Panc1 (cell line): ENCODE measurements at regions not wholly inside any gene's neighbourhood (a gene's known extent, or its start where the extent isn't known, plus 50 kb on each side); places are given as distances from the start of the nearest gene placed in this dataset.

Experiments used
- ATAC-seq: fragments of 200-7000 bp; cut with Tn5 transposase; 2 replicates; pipeline ENCODE4 v1.9.1; 2020; ENCODE audit warnings: mild to moderate bottlenecking, moderate library complexity
- BruUV-seq: library from RNA; stranded (reverse); fragments of 400-500 nt; replicated peaks from 2 replicates; lab custom pipeline; 2021; lab: Mats Ljungman, UMichigan
- CTCF ChIA-PET: fragments of 300-600 bp; sonication (Branson Sonifier 250); formaldehyde crosslinking; loops from one replicate; lab custom pipeline; 2022; ENCODE audit warnings: antibody characterized with exemption; lab: Charles Lee
- POLR2A ChIA-PET: fragments of 300-600 bp; sonication (Branson Sonifier 250); formaldehyde crosslinking; loops from one replicate; lab custom pipeline; 2022; ENCODE audit warnings: antibody characterized with exemption; lab: Charles Lee
- DNase-seq: peaks from one replicate; pipeline ENCODE4 v3.0.0-alpha.2; 2010; ENCODE audit warnings: low read depth, low spot score
- H3K27ac ChIP-seq: 2 replicates; pipeline ENCODE4 v1.5.1; 2011; ENCODE audit warnings: mild to moderate bottlenecking, low read length, inconsistent platforms
- H3K27me3 ChIP-seq: fragments of 200-500 bp; sonication (Bioruptor generic); 2 replicates; pipeline ENCODE4 v1.6.0; 2014; ENCODE audit warnings: low read length, inconsistent platforms; ENCODE audit not compliant: control insufficient read depth, insufficient read depth
- H3K36me3 ChIP-seq: fragments of 200-500 bp; sonication (Bioruptor generic); 2 replicates; pipeline ENCODE4 v1.5.1; 2014; ENCODE audit warnings: inconsistent platforms, mild to moderate bottlenecking, low read length, moderate library complexity; ENCODE audit not compliant: control insufficient read depth, insufficient read depth
- H3K4me1 ChIP-seq: 2 replicates; pipeline ENCODE4 v1.5.1; 2011; ENCODE audit warnings: inconsistent platforms, mild to moderate bottlenecking, low read length, moderate library complexity; ENCODE audit not compliant: control insufficient read depth, insufficient read depth
- H3K4me3 ChIP-seq, 2 experiments: 2 replicates each; pipeline ENCODE4 v1.5.1; 2011 to 2012; ENCODE audit warnings: low read depth in 2 of 2, low read length in 2 of 2, mild to moderate bottlenecking in 2 of 2, inconsistent platforms in 1 of 2, moderate library complexity in 1 of 2
- H3K9me3 ChIP-seq: fragments of 200-500 bp; sonication (Bioruptor generic); 2 replicates; pipeline ENCODE4 v1.5.1; 2014; ENCODE audit warnings: low read depth, mild to moderate bottlenecking, inconsistent platforms, low read length, moderate library complexity; ENCODE audit not compliant: control insufficient read depth, insufficient read depth
- POLR2AphosphoS5 ChIP-seq: IDR thresholded peaks from 2 replicates; pipeline ENCODE4 v1.6.1; 2012; ENCODE audit warnings: mild to moderate bottlenecking, low read depth, low read length, moderate library complexity
- SIN3A ChIP-seq: IDR thresholded peaks from 2 replicates; pipeline ENCODE4 v1.6.1; 2012; ENCODE audit warnings: low read depth, mild to moderate bottlenecking, low read length, moderate library complexity, borderline replicate concordance; ENCODE audit not compliant: insufficient read depth
- TCF7L2 ChIP-seq: IDR thresholded peaks from 2 replicates; pipeline ENCODE4 v1.6.1; 2011; ENCODE audit warnings: mild to moderate bottlenecking, low read depth, low read length, inconsistent platforms
- in situ Hi-C: cut with HindIII; loops from 2 replicates; pipeline ENCODE4 v1.10.0; 2016; ENCODE audit warnings: low sequenced_read_pairs, low pct_unique_long_range_greater_than_20kb
- intact Hi-C: fragments of 100-400 bp; cut with micrococcal nuclease; formaldehyde crosslinking; loops from one replicate; pipeline ENCODE4 v1.10.0; 2022; ENCODE audit not compliant: unreplicated experiment
- TF ChIP-seq, protein P1 (sequence below), 2 experiments: IDR thresholded peaks; 2 replicates each; pipeline ENCODE4 v1.6.1; 2011 to 2012; ENCODE audit warnings: low read depth in 2 of 2, control low read depth in 1 of 2, low read length in 1 of 2, mild to moderate bottlenecking in 1 of 2, moderate library complexity in 1 of 2; ENCODE audit not compliant: insufficient read depth in 1 of 2
- TF ChIP-seq, protein P2 (sequence below): fragments of 450-650 bp; IDR thresholded peaks from 2 replicates; pipeline ENCODE4 v1.5.1; 2017; ENCODE audit warnings: mild to moderate bottlenecking

DNA sequence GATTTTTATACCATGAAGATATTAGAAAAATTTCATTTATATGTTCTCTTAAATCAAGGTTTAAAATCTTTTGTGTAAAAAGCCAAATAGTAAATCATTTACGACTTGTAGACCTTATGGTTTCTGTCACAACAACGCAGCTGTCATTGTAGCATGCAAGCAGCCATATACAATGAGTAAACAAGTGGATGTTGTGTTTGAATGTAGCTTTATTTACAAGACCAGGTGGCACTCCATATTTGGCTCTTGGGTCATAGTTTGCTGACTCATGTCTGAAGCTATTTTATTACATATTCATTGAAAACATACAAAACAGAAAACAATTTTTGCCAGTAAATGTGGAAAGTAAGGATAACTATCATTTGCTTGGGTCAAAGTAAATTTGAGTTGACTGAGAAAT, 930.8 kb downstream of the SLITRK5 start:
- ATAC-seq: no peak
- TF ChIP-seq TCF7L2 (no peak), POLR2AphosphoS5 (no peak), SIN3A (no peak)
- TF ChIP-seq, protein P1, sequence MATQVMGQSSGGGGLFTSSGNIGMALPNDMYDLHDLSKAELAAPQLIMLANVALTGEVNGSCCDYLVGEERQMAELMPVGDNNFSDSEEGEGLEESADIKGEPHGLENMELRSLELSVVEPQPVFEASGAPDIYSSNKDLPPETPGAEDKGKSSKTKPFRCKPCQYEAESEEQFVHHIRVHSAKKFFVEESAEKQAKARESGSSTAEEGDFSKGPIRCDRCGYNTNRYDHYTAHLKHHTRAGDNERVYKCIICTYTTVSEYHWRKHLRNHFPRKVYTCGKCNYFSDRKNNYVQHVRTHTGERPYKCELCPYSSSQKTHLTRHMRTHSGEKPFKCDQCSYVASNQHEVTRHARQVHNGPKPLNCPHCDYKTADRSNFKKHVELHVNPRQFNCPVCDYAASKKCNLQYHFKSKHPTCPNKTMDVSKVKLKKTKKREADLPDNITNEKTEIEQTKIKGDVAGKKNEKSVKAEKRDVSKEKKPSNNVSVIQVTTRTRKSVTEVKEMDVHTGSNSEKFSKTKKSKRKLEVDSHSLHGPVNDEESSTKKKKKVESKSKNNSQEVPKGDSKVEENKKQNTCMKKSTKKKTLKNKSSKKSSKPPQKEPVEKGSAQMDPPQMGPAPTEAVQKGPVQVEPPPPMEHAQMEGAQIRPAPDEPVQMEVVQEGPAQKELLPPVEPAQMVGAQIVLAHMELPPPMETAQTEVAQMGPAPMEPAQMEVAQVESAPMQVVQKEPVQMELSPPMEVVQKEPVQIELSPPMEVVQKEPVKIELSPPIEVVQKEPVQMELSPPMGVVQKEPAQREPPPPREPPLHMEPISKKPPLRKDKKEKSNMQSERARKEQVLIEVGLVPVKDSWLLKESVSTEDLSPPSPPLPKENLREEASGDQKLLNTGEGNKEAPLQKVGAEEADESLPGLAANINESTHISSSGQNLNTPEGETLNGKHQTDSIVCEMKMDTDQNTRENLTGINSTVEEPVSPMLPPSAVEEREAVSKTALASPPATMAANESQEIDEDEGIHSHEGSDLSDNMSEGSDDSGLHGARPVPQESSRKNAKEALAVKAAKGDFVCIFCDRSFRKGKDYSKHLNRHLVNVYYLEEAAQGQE (IDR thresholded peaks at IDR 0.05; ENCODE audit: insufficient read depth in 1 of 2, low read depth in 2 of 2, low read length in 1 of 2): no peak
- TF ChIP-seq, protein P2, sequence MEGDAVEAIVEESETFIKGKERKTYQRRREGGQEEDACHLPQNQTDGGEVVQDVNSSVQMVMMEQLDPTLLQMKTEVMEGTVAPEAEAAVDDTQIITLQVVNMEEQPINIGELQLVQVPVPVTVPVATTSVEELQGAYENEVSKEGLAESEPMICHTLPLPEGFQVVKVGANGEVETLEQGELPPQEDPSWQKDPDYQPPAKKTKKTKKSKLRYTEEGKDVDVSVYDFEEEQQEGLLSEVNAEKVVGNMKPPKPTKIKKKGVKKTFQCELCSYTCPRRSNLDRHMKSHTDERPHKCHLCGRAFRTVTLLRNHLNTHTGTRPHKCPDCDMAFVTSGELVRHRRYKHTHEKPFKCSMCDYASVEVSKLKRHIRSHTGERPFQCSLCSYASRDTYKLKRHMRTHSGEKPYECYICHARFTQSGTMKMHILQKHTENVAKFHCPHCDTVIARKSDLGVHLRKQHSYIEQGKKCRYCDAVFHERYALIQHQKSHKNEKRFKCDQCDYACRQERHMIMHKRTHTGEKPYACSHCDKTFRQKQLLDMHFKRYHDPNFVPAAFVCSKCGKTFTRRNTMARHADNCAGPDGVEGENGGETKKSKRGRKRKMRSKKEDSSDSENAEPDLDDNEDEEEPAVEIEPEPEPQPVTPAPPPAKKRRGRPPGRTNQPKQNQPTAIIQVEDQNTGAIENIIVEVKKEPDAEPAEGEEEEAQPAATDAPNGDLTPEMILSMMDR: no peak
- intact Hi-C loops: no loop called here
- ChIA-PET CTCF (no interaction called here), POLR2A (no interaction called here)
- no peaks in the 10 kb centered on the region for H3K27me3 ChIP-seq
- no peak overlapping the region for H3K4me3 ChIP-seq
- no peak overlapping the region for H3K27ac ChIP-seq
- no TSS peak for BruUV-seq
- no peaks in the 10 kb centered on the region for H3K4me1 ChIP-seq
- H3K36me3 ChIP-seq: no peaks in the 10 kb centered on the region
- no peaks in the 10 kb centered on the region for H3K9me3 ChIP-seq
- DNase-seq: no peak
- in situ Hi-C loops: no loop called here

DNA sequence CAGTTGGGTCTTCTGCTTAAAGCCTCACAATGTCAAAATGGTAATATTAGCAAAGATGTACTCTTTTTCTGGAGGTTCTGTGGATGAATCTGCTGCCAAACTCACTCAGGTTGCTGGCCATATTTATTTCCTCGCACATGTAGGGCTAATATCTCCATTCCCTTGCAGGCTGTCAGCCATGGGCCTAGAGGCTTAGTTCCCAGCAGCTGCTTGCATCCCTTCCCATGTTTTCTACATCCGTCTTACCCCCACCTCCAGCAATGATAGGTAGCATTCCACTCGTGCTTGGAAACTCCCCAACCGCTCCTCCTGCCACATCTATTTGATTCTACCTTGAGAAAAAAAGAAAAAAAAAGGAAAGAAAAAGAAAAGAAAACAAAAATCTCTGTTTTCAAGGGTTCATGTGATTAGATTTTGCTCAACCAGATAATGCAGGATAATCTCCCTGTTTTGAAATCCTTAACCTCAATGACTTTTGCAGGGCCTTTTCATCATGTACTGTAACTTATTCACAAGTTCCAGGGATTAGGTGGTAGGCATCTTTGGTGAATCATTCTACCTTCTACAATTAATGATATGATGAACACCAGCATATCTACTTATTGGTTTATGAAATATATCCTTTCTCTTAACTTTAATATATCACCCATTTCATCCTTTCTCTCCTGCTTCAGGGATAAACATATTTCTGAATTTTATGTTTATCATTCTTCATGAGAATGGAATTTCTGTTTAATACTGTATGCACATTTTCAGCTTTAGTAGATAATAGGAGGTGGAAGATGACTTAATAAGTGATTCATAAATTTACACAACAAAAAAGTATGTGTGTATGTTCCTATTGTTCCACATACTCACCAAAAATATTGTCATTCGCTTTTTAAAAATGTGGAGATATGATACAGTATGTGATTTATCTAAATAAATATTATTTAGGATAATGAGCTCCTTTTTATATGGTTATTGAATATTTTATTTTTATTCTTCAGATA, 931.9 kb downstream of the SLITRK5 start:
- ChIA-PET CTCF (no interaction called here), POLR2A (no interaction called here)
- Histone ChIP-seq H3K4me3 (no peak overlapping the region), H3K27me3 (no peaks in the 10 kb centered on the region), H3K27ac (no peak overlapping the region), H3K4me1 (no peaks in the 10 kb centered on the region), H3K9me3 (no peaks in the 10 kb centered on the region), H3K36me3 (no peaks in the 10 kb centered on the region)
- in situ Hi-C loops: no loop called here
- BruUV-seq: no TSS peak
- DNase-seq: no peak
- intact Hi-C loops: no loop called here
- no peak for ATAC-seq
- TF ChIP-seq, protein P1 (IDR thresholded peaks at IDR 0.05; ENCODE audit: insufficient read depth in 1 of 2, low read depth in 2 of 2, low read length in 1 of 2): no peak
- TF ChIP-seq POLR2AphosphoS5 (no peak), TCF7L2 (no peak), SIN3A (no peak)
- TF ChIP-seq, protein P2: no peak
